HepG2 (cell line): ENCODE measurements at regions not wholly inside any gene's neighbourhood (a gene's known extent, or its start where the extent isn't known, plus 50 kb on each side); places are given as distances from the start of the nearest gene placed in this dataset.

Source experiments
- ATAC-seq: fragments of 200-7000 bp; cut with Tn5 transposase; 3 replicates; pipeline ENCODE4 v1.9.1; 2020; ENCODE audit warnings: mild to moderate bottlenecking, moderate library complexity
- BruUV-seq: library from RNA; stranded (reverse); fragments of 400-500 nt; replicated peaks from 2 replicates; lab custom pipeline; 2021; lab: Mats Ljungman, UMichigan
- CTCF ChIA-PET: fragments of 300-600 bp; formaldehyde crosslinking; extraction: SDS; loops from one replicate; lab custom pipeline; 2021; ENCODE audit warnings: low total read pairs, inconsistent platforms, low intra/inter-chr PET ratio; lab: Yijun Ruan, JAX
- POLR2A ChIA-PET: fragments of 350-600 bp; sonication (Branson Sonifier 250); formaldehyde crosslinking; loops from one replicate; lab custom pipeline; 2020; ENCODE audit warnings: antibody characterized with exemption, inconsistent platforms; lab: Yijun Ruan, JAX
- DNase-seq: peaks from one replicate; pipeline ENCODE4 v3.0.0-alpha.2; 2015; ENCODE audit warnings: low spot score
- FAIRE-seq: peaks from 3 replicates; lab custom pipeline; 2011; peaks lifted over from hg19 to GRCh38; lab: Jason Lieb, UNC
- H2AFZ ChIP-seq: one replicate; pipeline ENCODE4 v1.6.1; 2011; ENCODE audit warnings: low read length, inconsistent platforms
- H3K27ac ChIP-seq: fragments of 300-600 bp; 3 replicates; pipeline ENCODE4 v1.8.0; 2011; ENCODE audit warnings: mixed run types, mild to moderate bottlenecking, mixed read lengths, low read length, inconsistent platforms; ENCODE audit not compliant: insufficient read depth; ENCODE audit errors: extremely low read length
- H3K27me3 ChIP-seq, 2 experiments: fragments of 200-600 bp in 1 of 2; 2 replicates in 1 of 2; 3 replicates in 1 of 2; pipeline versions ENCODE4 v1.6.0 to v1.8.0; 2011; ENCODE audit warnings: low read length in 2 of 2, mild to moderate bottlenecking in 2 of 2, moderate library complexity in 2 of 2, inconsistent platforms in 1 of 2; ENCODE audit not compliant: insufficient read depth in 2 of 2, control insufficient read depth in 1 of 2
- H3K36me3 ChIP-seq, 2 experiments: fragments of 200-600 bp in 1 of 2; replicated peaks in 1 of 2; 2 replicates in 1 of 2; 3 replicates in 1 of 2; pipeline versions ENCODE4 v1.5.1 to v1.8.0; 2011; ENCODE audit warnings: low read length in 2 of 2, inconsistent platforms in 1 of 2; ENCODE audit not compliant: insufficient read depth in 2 of 2, control insufficient read depth in 1 of 2
- H3K4me1 ChIP-seq: 2 replicates; pipeline ENCODE4 v1.5.1; 2012; ENCODE audit warnings: low read length, inconsistent platforms; ENCODE audit not compliant: insufficient read depth
- H3K4me2 ChIP-seq: 2 replicates; pipeline ENCODE4 v1.6.0; 2011; ENCODE audit warnings: low read depth, low read length, inconsistent platforms
- H3K4me3 ChIP-seq, 3 experiments: fragments of 200-600 bp in 1 of 3; sonication (generic), shearing (Covaris generic) in 1 of 3; replicated peaks in 1 of 3; 2 replicates each; pipeline ENCODE4 v1.5.1; 2011 to 2016; ENCODE audit warnings: low read length in 3 of 3, inconsistent platforms in 2 of 3, low read depth in 2 of 3, mild to moderate bottlenecking in 2 of 3, control low read depth in 1 of 3, mixed read lengths in 1 of 3; ENCODE audit not compliant: insufficient read depth in 1 of 3
- H3K79me2 ChIP-seq: one replicate; pipeline ENCODE4 v1.6.1; 2011; ENCODE audit warnings: low read length, inconsistent platforms; ENCODE audit not compliant: insufficient read depth
- H3K9ac ChIP-seq: 2 replicates; pipeline ENCODE4 v1.6.0; 2011; ENCODE audit warnings: mild to moderate bottlenecking, low read depth, low read length, inconsistent platforms; ENCODE audit not compliant: insufficient read depth
- H3K9me3 ChIP-seq: 2 replicates; pipeline ENCODE4 v1.5.1; 2012; ENCODE audit warnings: mild to moderate bottlenecking, low read length
- H4K20me1 ChIP-seq: 2 replicates; pipeline ENCODE4 v1.6.0; 2011; ENCODE audit warnings: inconsistent platforms, mild to moderate bottlenecking, low read length, moderate library complexity; ENCODE audit not compliant: insufficient read depth
- CBFB ChIP-seq: sonication (generic); formaldehyde crosslinking; IDR thresholded peaks from 2 replicates; pipeline ENCODE4 v1.4.0; 2020; ENCODE audit warnings: missing genetic modification reagents
- CEBPB ChIP-seq: IDR thresholded peaks from 2 replicates; pipeline ENCODE4 v1.6.1; 2011; ENCODE audit warnings: low read depth, low read length, improper control_type of control experiment, borderline replicate concordance
- GLI4 ChIP-seq: sonication (generic); formaldehyde crosslinking; IDR thresholded peaks from 2 replicates; pipeline ENCODE4 v1.5.1; 2020; ENCODE audit warnings: missing genetic modification reagents, mild to moderate bottlenecking, moderate library complexity, borderline replicate concordance
- HNRNPUL1 ChIP-seq: fragments of 200-400 bp; formaldehyde crosslinking; IDR thresholded peaks from 2 replicates; pipeline ENCODE4 v1.6.1; 2017; ENCODE audit warnings: low read depth, mild to moderate bottlenecking, low read length, moderate library complexity
- LCORL ChIP-seq, 2 experiments: fragments of 450-650 bp in 1 of 2; sonication (generic) in 1 of 2; formaldehyde crosslinking in 1 of 2; IDR thresholded peaks; 2 replicates each; pipeline versions ENCODE4 v1.5.0 to v1.6.1; 2017 to 2020; ENCODE audit warnings: antibody characterized with exemption in 1 of 2, missing genetic modification reagents in 1 of 2
- MAZ ChIP-seq, 2 experiments: sonication (generic) in 1 of 2; formaldehyde crosslinking in 1 of 2; IDR thresholded peaks; 2 replicates each; pipeline versions ENCODE4 v1.5.0 to v1.6.1; 2012 to 2020; ENCODE audit warnings: low read depth in 2 of 2, mild to moderate bottlenecking in 2 of 2, borderline replicate concordance in 1 of 2, improper control_type of control experiment in 1 of 2, low read length in 1 of 2, missing genetic modification reagents in 1 of 2, moderate library complexity in 1 of 2
- MEIS1 ChIP-seq: sonication (generic); formaldehyde crosslinking; IDR thresholded peaks from 2 replicates; pipeline ENCODE4 v1.9.0; 2021; ENCODE audit warnings: mild to moderate bottlenecking, missing genetic modification reagents, moderate library complexity, borderline replicate concordance
- PBX2 ChIP-seq: IDR thresholded peaks from 2 replicates; pipeline ENCODE4 v1.6.1; 2016; ENCODE audit warnings: control low read depth
- RXRB ChIP-seq: IDR thresholded peaks from 2 replicates; pipeline ENCODE4 v1.6.1; 2016; ENCODE audit warnings: borderline replicate concordance, missing genetic modification reagents, missing compliant biosample characterization
- SNAI1 ChIP-seq: sonication (generic); formaldehyde crosslinking; IDR thresholded peaks from 2 replicates; pipeline ENCODE4 v1.5.0; 2020; ENCODE audit warnings: mild to moderate bottlenecking, missing genetic modification reagents, borderline replicate concordance
- TBL1XR1 ChIP-seq: fragments of 150-350 bp; IDR thresholded peaks from 2 replicates; pipeline ENCODE4 v1.6.1; 2014; ENCODE audit warnings: borderline replicate concordance, low read length; ENCODE audit not compliant: partially characterized antibody
- TRIM22 ChIP-seq: fragments of 450-650 bp; IDR thresholded peaks from 2 replicates; pipeline ENCODE4 v1.6.1; 2017
- ZNF572 ChIP-seq: sonication (generic); formaldehyde crosslinking; IDR thresholded peaks from 2 replicates; pipeline ENCODE4 v1.5.1; 2020; ENCODE audit warnings: mild to moderate bottlenecking, missing genetic modification reagents
- ZNF589 ChIP-seq: sonication (generic); formaldehyde crosslinking; conservative IDR thresholded peaks from 2 replicates; pipeline ENCODE4 v1.8.0; 2022; ENCODE audit warnings: mild to moderate bottlenecking, moderate library complexity, missing genetic modification reagents
- ZNF660 ChIP-seq: sonication (generic); formaldehyde crosslinking; IDR thresholded peaks from 2 replicates; pipeline ENCODE4 v1.5.1; 2020; ENCODE audit warnings: mild to moderate bottlenecking, low read depth, missing genetic modification reagents, borderline replicate concordance
- WGBS: methylation state at CpG from one replicate; pipeline ENCODE4 v1.1.6; 2017; ENCODE audit warnings: low lambda C conversion rate; 5-methylcytosine and 5-hydroxymethylcytosine counted together
- in situ Hi-C: cut with HindIII; loops from 2 replicates; pipeline ENCODE4 v1.10.0; 2017; ENCODE audit warnings: low pct_unique_long_range_greater_than_20kb; ENCODE audit not compliant: extremely low pct_ligation_motif_present
- intact Hi-C: fragments of 100-400 bp; cut with micrococcal nuclease; formaldehyde crosslinking; loops from one replicate; pipeline ENCODE4 v1.10.0; 2022; ENCODE audit not compliant: unreplicated experiment

GRCh38 chr4:34629451-34629850 is 1614.9 kb downstream of the ARAP2 start (continued):
- TF ChIP-seq HNRNPUL1 (no peak), CEBPB (no peak), TRIM22 (no peak), ZNF660 (CRISPR knock-in tag) (no peak)

- H3K9me3 ChIP-seq, result peaks cover 9% of the 10 kb centered on the region; the same call in 1 of the 2 replicates
- POLR2A ChIA-PET, result no interaction called here
- intact Hi-C loops (no loop called here), in situ Hi-C loops (no loop called here)
- ATAC-seq (no peak), DNase-seq (no peak), FAIRE-seq (no peak)
- BruUV-seq, result no TSS peak
- H3K4me2 ChIP-seq, result no peak overlapping the region
- no peak overlapping the region for H2AFZ ChIP-seq
- no peak overlapping the region for H3K4me3 ChIP-seq
- no peaks in the 10 kb centered on the region for H3K36me3 ChIP-seq
- no peaks in the 10 kb centered on the region for H3K79me2 ChIP-seq
- CTCF ChIA-PET, result no interaction called here
- no peaks in the 10 kb centered on the region for H4K20me1 ChIP-seq
- no peaks in the 10 kb centered on the region for H3K27me3 ChIP-seq
- no peak overlapping the region for H3K9ac ChIP-seq
- 26% methylated on average over 2 of the region's 2 CpGs for WGBS
- H3K4me1 ChIP-seq, result no peaks in the 10 kb centered on the region
- TF ChIP-seq LCORL (IDR thresholded peaks at IDR 0.05), result no peak
- TF ChIP-seq LCORL (CRISPR knock-in tag; IDR thresholded peaks at IDR 0.05), result no peak
- TF ChIP-seq ZNF572 (CRISPR knock-in tag), result no peak
- TF ChIP-seq RXRB (CRISPR knock-in tag), result no peak
- TF ChIP-seq TBL1XR1, result no peak
- TF ChIP-seq PBX2, result no peak
- TF ChIP-seq SNAI1 (CRISPR knock-in tag), result no peak
- TF ChIP-seq CBFB (CRISPR knock-in tag), result no peak
- no peak for TF ChIP-seq ZNF589
- TF ChIP-seq MAZ (IDR thresholded peaks at IDR 0.05; ENCODE audit: borderline replicate concordance, low read depth, low read length), result no peak
- no peak for TF ChIP-seq MAZ (CRISPR knock-in tag; IDR thresholded peaks at IDR 0.05; ENCODE audit: low read depth)
- no peak for TF ChIP-seq GLI4 (CRISPR knock-in tag)
- TF ChIP-seq MEIS1 (CRISPR knock-in tag), result no peak
- H3K27ac ChIP-seq, result no peak overlapping the region
Observed at GRCh38 chr4:34633241-34633640, 1611.1 kb downstream of the ARAP2 start.
